ENCODE measurements at regions not wholly inside any gene's neighbourhood (a gene's known extent, or its start where the extent isn't known, plus 50 kb on each side); places are given as distances from the start of the nearest gene placed in this dataset.
A peak's percentile ranks its signal among the peaks of the same experiment; 100 is the strongest.

- no peak overlapping the region for H3K9ac ChIP-seq
- in situ Hi-C loops (cut with MboI), result no loop called here
- H2AFZ ChIP-seq, result peak overlapping the region; percentile 45; the same call in 1 of the 2 replicates
- DNase-seq, result no peak
- no peaks in the 10 kb centered on the region for H3F3A ChIP-seq (ENCODE audit: insufficient read depth)
- H3K4me2 ChIP-seq (ENCODE audit: unreplicated experiment), result no peak overlapping the region
- H3K79me2 ChIP-seq (ENCODE audit: insufficient read depth), result no peaks in the 10 kb centered on the region
- H3K36me3 ChIP-seq (ENCODE audit: low read depth), result no peaks in the 10 kb centered on the region
- H4K20me1 ChIP-seq (ENCODE audit: insufficient read depth), result no peaks in the 10 kb centered on the region
- no peak for TF ChIP-seq EZH2 (IDR thresholded peaks at IDR 0.05; ENCODE audit: insufficient read depth, poor library complexity, severe bottlenecking)
- no peak for TF ChIP-seq EZH2phosphoT487 (IDR thresholded peaks at IDR 0.05; ENCODE audit: insufficient read depth, low read depth)
- H3K4me3 ChIP-seq, result no peak overlapping the region
- 20% methylated on average over 2 of the region's 2 CpGs for WGBS, 2 experiments (ENCODE audit: low coverage in 1 of 2, low lambda C conversion rate in 2 of 2, missing lambda C conversion rate in 2 of 2)
- H3K27ac ChIP-seq, result no peak overlapping the region
- H3K9me3 ChIP-seq (ENCODE audit: low read depth), result no peaks in the 10 kb centered on the region
- H3K27me3 ChIP-seq (replicated peaks; ENCODE audit: insufficient read depth), result 0 out of 2 replicates have a peak, but pooled peaks cover 11% of the 10 kb centered on the region
- H3K9me2 ChIP-seq (ENCODE audit: insufficient read depth), result no peaks in the 10 kb centered on the region
- H3K4me1 ChIP-seq (ENCODE audit: insufficient read depth), result no peaks in the 10 kb centered on the region
These were observed 141.0 kb downstream of the PTPN11 start for GRCh38 chr12:112559784-112560183.

DNA sequence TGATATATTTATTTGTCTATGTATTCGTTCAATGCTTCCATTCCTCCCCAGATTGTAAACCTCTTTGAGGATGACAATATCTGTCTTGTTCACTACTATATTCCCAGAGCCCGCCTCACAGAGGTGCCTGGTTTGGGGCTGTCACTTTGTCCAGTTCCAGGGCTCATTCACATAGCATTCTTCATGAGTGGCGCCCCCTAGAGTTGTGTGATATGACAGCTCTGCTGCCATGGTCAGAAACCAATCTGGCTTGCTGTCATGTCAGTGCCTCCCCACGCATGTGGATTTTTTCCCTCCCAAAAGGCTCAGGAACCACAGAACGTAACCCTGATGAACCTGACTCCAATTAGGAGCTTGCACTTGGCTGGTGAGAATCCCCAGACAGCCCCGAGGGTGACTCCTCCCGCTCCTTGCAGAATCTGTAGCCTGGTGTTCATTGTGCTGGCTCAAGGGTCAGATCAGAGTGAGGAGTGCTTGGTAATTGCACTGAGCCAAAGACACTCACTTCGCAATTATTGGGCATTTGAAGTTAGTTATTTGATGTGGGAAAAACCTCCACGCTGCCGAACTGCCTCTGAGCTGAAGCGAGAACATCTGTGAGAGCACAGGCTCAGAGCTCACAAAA lies 145.5 kb downstream of the PTPN11 start:
- H3K9me2 ChIP-seq (ENCODE audit: insufficient read depth), result no peaks in the 10 kb centered on the region
- H3K27ac ChIP-seq, result no peak overlapping the region
- in situ Hi-C loops (cut with MboI), result no loop called here
- no peaks in the 10 kb centered on the region for H3K9me3 ChIP-seq (ENCODE audit: low read depth)
- no peaks in the 10 kb centered on the region for H3K4me1 ChIP-seq (ENCODE audit: insufficient read depth)
- H3K27me3 ChIP-seq (replicated peaks; ENCODE audit: insufficient read depth), result no peaks in the 10 kb centered on the region
- no peaks in the 10 kb centered on the region for H3K79me2 ChIP-seq (ENCODE audit: insufficient read depth)
- H3K4me2 ChIP-seq (ENCODE audit: unreplicated experiment), result no peak overlapping the region
- no peak for TF ChIP-seq EZH2phosphoT487 (IDR thresholded peaks at IDR 0.05; ENCODE audit: insufficient read depth, low read depth)
- no peak for TF ChIP-seq EZH2 (IDR thresholded peaks at IDR 0.05; ENCODE audit: insufficient read depth, poor library complexity, severe bottlenecking)
- no peak for DNase-seq
- no peaks in the 10 kb centered on the region for H3F3A ChIP-seq (ENCODE audit: insufficient read depth)
- H3K36me3 ChIP-seq (ENCODE audit: low read depth), result no peaks in the 10 kb centered on the region
- 6 to 7% methylated on average over 11 of the region's 11 CpGs for WGBS, 2 experiments (ENCODE audit: low coverage in 1 of 2, low lambda C conversion rate in 2 of 2, missing lambda C conversion rate in 2 of 2)
- no peaks in the 10 kb centered on the region for H4K20me1 ChIP-seq (ENCODE audit: insufficient read depth)
- H2AFZ ChIP-seq, result no peak overlapping the region
- H3K9ac ChIP-seq, result no peak overlapping the region
- H3K4me3 ChIP-seq, result no peak overlapping the region

- Histone ChIP-seq H3K9me2 (ENCODE audit: insufficient read depth) (no peaks in the 10 kb centered on the region), H3K27me3 (replicated peaks; ENCODE audit: insufficient read depth) (no peaks in the 10 kb centered on the region), H3K4me2 (ENCODE audit: unreplicated experiment) (no peak overlapping the region), H3K9me3 (ENCODE audit: low read depth) (no peaks in the 10 kb centered on the region), H3K9ac (no peak overlapping the region), H3K27ac (no peak overlapping the region), H3F3A (ENCODE audit: insufficient read depth) (no peaks in the 10 kb centered on the region), H3K4me3 (no peak overlapping the region), H3K4me1 (ENCODE audit: insufficient read depth) (no peaks in the 10 kb centered on the region), H4K20me1 (ENCODE audit: insufficient read depth) (no peaks in the 10 kb centered on the region), H2AFZ (no peak overlapping the region), H3K79me2 (ENCODE audit: insufficient read depth) (no peaks in the 10 kb centered on the region), H3K36me3 (ENCODE audit: low read depth) (no peaks in the 10 kb centered on the region)
- TF ChIP-seq EZH2phosphoT487 (IDR thresholded peaks at IDR 0.05; ENCODE audit: insufficient read depth, low read depth) (no peak), EZH2 (IDR thresholded peaks at IDR 0.05; ENCODE audit: insufficient read depth, poor library complexity, severe bottlenecking) (no peak)
- WGBS, 2 experiments (ENCODE audit: low coverage in 1 of 2, low lambda C conversion rate in 2 of 2, missing lambda C conversion rate in 2 of 2), result 52 to 59% methylated on average over 2 of the region's 2 CpGs
- in situ Hi-C loops (cut with MboI), result no loop called here
- no peak for DNase-seq
These were observed 149.9 kb downstream of the PTPN11 start for GRCh38 chr12:112568641-112569040.

DNA sequence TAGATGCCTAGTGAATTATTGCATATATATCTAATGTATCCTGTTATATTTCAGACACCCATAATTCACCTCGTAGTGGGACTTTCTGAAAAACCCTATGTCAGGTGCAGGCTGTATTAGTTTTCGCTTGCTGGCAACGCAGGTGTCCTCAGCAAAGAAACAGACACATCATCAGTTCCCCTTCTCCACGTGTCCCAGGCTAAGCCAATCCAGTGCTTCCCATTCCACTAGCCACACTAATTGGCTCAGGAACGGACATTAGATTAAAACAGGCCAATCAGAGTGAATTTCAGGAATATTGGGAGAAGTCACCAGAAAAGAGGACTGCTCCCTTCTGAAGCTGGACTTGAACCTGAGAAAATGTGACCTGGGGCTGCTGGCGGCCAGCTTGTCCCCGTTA lies 151.3 kb downstream of the PTPN11 start:
- no peaks in the 10 kb centered on the region for H3F3A ChIP-seq (ENCODE audit: insufficient read depth)
- WGBS, 2 experiments (ENCODE audit: low coverage in 1 of 2, low lambda C conversion rate in 2 of 2, missing lambda C conversion rate in 2 of 2), result 9 to 14% methylated on average over 7 of the region's 7 CpGs
- no peaks in the 10 kb centered on the region for H3K4me1 ChIP-seq (ENCODE audit: insufficient read depth)
- no peaks in the 10 kb centered on the region for H3K9me2 ChIP-seq (ENCODE audit: insufficient read depth)
- H3K9ac ChIP-seq, result no peak overlapping the region
- no peaks in the 10 kb centered on the region for H4K20me1 ChIP-seq (ENCODE audit: insufficient read depth)
- TF ChIP-seq EZH2 (IDR thresholded peaks at IDR 0.05; ENCODE audit: insufficient read depth, poor library complexity, severe bottlenecking) (no peak), EZH2phosphoT487 (IDR thresholded peaks at IDR 0.05; ENCODE audit: insufficient read depth, low read depth) (no peak)
- DNase-seq, result no peak
- in situ Hi-C loops (cut with MboI), result no loop called here
- no peaks in the 10 kb centered on the region for H3K79me2 ChIP-seq (ENCODE audit: insufficient read depth)
- no peak overlapping the region for H3K4me2 ChIP-seq (ENCODE audit: unreplicated experiment)
- no peaks in the 10 kb centered on the region for H3K9me3 ChIP-seq (ENCODE audit: low read depth)
- H2AFZ ChIP-seq, result no peak overlapping the region
- H3K4me3 ChIP-seq, result no peak overlapping the region
- H3K36me3 ChIP-seq (ENCODE audit: low read depth), result no peaks in the 10 kb centered on the region
- no peak overlapping the region for H3K27ac ChIP-seq
- no peaks in the 10 kb centered on the region; the same call in 1 of the 2 replicates for H3K27me3 ChIP-seq (replicated peaks; ENCODE audit: insufficient read depth)
